Trophoblast cell (in vitro differentiated cells and primary cell): ENCODE measurements at regions not wholly inside any gene's neighbourhood (a gene's known extent, or its start where the extent isn't known, plus 50 kb on each side); places are given as distances from the start of the nearest gene placed in this dataset.
"Not testable (repeated sequence)": the region's sequence is repeated elsewhere in the genome, so short reads cannot be mapped to it uniquely, and the experiment has no call there.

ENCODE experiments used
- DNase-seq, 2 donors: peaks; one replicate each; pipeline ENCODE4 v3.0.0-alpha.2; 2016
- H2AFZ ChIP-seq: 2 replicates; pipeline ENCODE4 v1.6.1; 2013; ENCODE audit warnings: low read length, moderate library complexity, mild to moderate bottlenecking; ENCODE audit not compliant: insufficient read depth, poor library complexity
- H2AK5ac ChIP-seq: 2 replicates; pipeline ENCODE4 v1.6.1; 2013; ENCODE audit warnings: mild to moderate bottlenecking, low read length
- H2BK120ac ChIP-seq: 2 replicates; pipeline ENCODE4 v1.6.1; 2013; ENCODE audit warnings: low read length, mild to moderate bottlenecking, moderate library complexity; ENCODE audit not compliant: insufficient read depth, poor library complexity
- H2BK12ac ChIP-seq: 2 replicates; pipeline ENCODE4 v1.6.1; 2013; ENCODE audit warnings: mild to moderate bottlenecking, low read length, moderate library complexity
- H2BK5ac ChIP-seq: 2 replicates; pipeline ENCODE4 v1.6.1; 2013; ENCODE audit warnings: low read length, low read depth, moderate library complexity, mild to moderate bottlenecking; ENCODE audit not compliant: poor library complexity
- H3K14ac ChIP-seq: 2 replicates; pipeline ENCODE4 v1.6.1; 2013; ENCODE audit warnings: mild to moderate bottlenecking, low read length
- H3K18ac ChIP-seq: 2 replicates; pipeline ENCODE4 v1.6.1; 2013; ENCODE audit warnings: mild to moderate bottlenecking, low read length
- H3K23ac ChIP-seq: 2 replicates; pipeline ENCODE4 v1.6.1; 2013; ENCODE audit warnings: low read length
- H3K27ac ChIP-seq: 2 replicates; pipeline ENCODE4 v1.5.1; 2013; ENCODE audit warnings: low read depth, mild to moderate bottlenecking, inconsistent platforms, low read length, moderate library complexity
- H3K27me3 ChIP-seq: 2 replicates; pipeline ENCODE4 v1.6.1; 2013; ENCODE audit warnings: inconsistent platforms, mild to moderate bottlenecking, low read length, moderate library complexity; ENCODE audit not compliant: insufficient read depth
- H3K36me3 ChIP-seq, 2 experiments: 1 replicate in 1 of 2; 2 replicates in 1 of 2; pipeline ENCODE4 v1.6.1; 2013; ENCODE audit warnings: low read length in 2 of 2, mild to moderate bottlenecking in 2 of 2, moderate library complexity in 1 of 2; ENCODE audit not compliant: insufficient read depth in 2 of 2, control insufficient read depth in 1 of 2
- H3K4ac ChIP-seq: 2 replicates; pipeline ENCODE4 v1.6.1; 2013; ENCODE audit warnings: low read depth, mild to moderate bottlenecking, low read length, moderate library complexity
- H3K4me1 ChIP-seq, 2 experiments: 1 replicate in 1 of 2; 2 replicates in 1 of 2; pipeline ENCODE4 v1.6.1; 2013; ENCODE audit warnings: low read length in 2 of 2, mild to moderate bottlenecking in 2 of 2, moderate library complexity in 1 of 2; ENCODE audit not compliant: insufficient read depth in 2 of 2, control insufficient read depth in 1 of 2
- H3K4me2 ChIP-seq: 2 replicates; pipeline ENCODE4 v1.6.1; 2013; ENCODE audit warnings: inconsistent platforms, mild to moderate bottlenecking, low read length, moderate library complexity
- H3K4me3 ChIP-seq: 2 replicates; pipeline ENCODE4 v1.5.1; 2013; ENCODE audit warnings: mild to moderate bottlenecking, low read depth, low read length, inconsistent platforms
- H3K79me1 ChIP-seq: one replicate; pipeline ENCODE4 v1.6.1; 2013; ENCODE audit warnings: low read length
- H3K79me2 ChIP-seq: 2 replicates; pipeline ENCODE4 v1.6.1; 2013; ENCODE audit warnings: low read length, mild to moderate bottlenecking; ENCODE audit not compliant: control insufficient read depth, insufficient read depth, poor library complexity
- H3K9ac ChIP-seq: 2 replicates; pipeline ENCODE4 v1.6.1; 2013; ENCODE audit warnings: mild to moderate bottlenecking, low read length
- H3K9me3 ChIP-seq: 2 replicates; pipeline ENCODE4 v1.6.1; 2013; ENCODE audit warnings: low read depth, mild to moderate bottlenecking, control low read depth, inconsistent platforms, low read length; ENCODE audit not compliant: insufficient read depth
- H4K12ac ChIP-seq: 2 replicates; pipeline ENCODE4 v1.6.1; 2013; ENCODE audit warnings: low read depth, mild to moderate bottlenecking, low read length, moderate library complexity
- H4K8ac ChIP-seq: 2 replicates; pipeline ENCODE4 v1.6.1; 2013; ENCODE audit warnings: low read depth, mild to moderate bottlenecking, low read length, moderate library complexity
- H4K91ac ChIP-seq: one replicate; pipeline ENCODE4 v1.6.1; 2013; ENCODE audit warnings: low read depth, mild to moderate bottlenecking, low read length, moderate library complexity
- WGBS: extraction: QIAGEN DNeasy Blood & Tissue Kit; methylation state at CpG from one replicate; pipeline ENCODE4 v1.1.7; 2013; ENCODE audit warnings: missing lambda C conversion rate; ENCODE audit not compliant: insufficient read length, insufficient coverage; ENCODE audit errors: extremely low coverage; 5-methylcytosine and 5-hydroxymethylcytosine counted together

GRCh38 chr5:116726180-116726579, 151.6 kb upstream of the SEMA6A start:
- peaks cover 13% of the 10 kb centered on the region for H3K79me1 ChIP-seq
- not testable (repeated sequence) for H3K4me2 ChIP-seq
- no CpG with 5 or more reads among the region's 2 CpGs for WGBS

GRCh38 chr5:116724971-116725370, 150.3 kb upstream of the SEMA6A start:
- Histone ChIP-seq H4K8ac (no peak overlapping the region), H3K9me3 (no peaks in the 10 kb centered on the region), H3K4me2 (no peak overlapping the region), H3K4me3 (no peak overlapping the region), H2BK120ac (no peak overlapping the region), H2AFZ (no peak overlapping the region), H3K14ac (no peak overlapping the region), H3K27me3 (no peaks in the 10 kb centered on the region), H3K79me1 (peaks cover 11% of the 10 kb centered on the region), H3K4ac (no peak overlapping the region), H3K79me2 (no peaks in the 10 kb centered on the region), H3K4me1 (peaks cover 0 to 2% of the 10 kb centered on the region in 2 experiments), H3K18ac (no peak overlapping the region), H3K27ac (no peak overlapping the region), H2AK5ac (no peak overlapping the region), H3K23ac (no peak overlapping the region), H3K9ac (no peak overlapping the region), H3K36me3 (no peaks in the 10 kb centered on the region), H4K12ac (no peak overlapping the region), H4K91ac (no peak overlapping the region), H2BK5ac (no peak overlapping the region), H2BK12ac (peak overlapping the region; percentile 69)
- no CpG with 5 or more reads among the region's 2 CpGs for WGBS
- no peak for DNase-seq

More at GRCh38 chr5:116726180-116726579, 151.6 kb upstream of the SEMA6A start:
- H2AFZ ChIP-seq, H3K27ac ChIP-seq, H3K27me3 ChIP-seq, H4K8ac ChIP-seq, H2BK5ac ChIP-seq, H2BK120ac ChIP-seq, H3K23ac ChIP-seq, H3K9me3 ChIP-seq, H3K36me3 ChIP-seq, H4K12ac ChIP-seq, H3K4me1 ChIP-seq, H3K9ac ChIP-seq, H3K79me2 ChIP-seq, H3K4me3 ChIP-seq, DNase-seq, H3K4ac ChIP-seq, H2AK5ac ChIP-seq, H4K91ac ChIP-seq, H3K14ac ChIP-seq, H3K18ac ChIP-seq: not testable (repeated sequence)
- H2BK12ac ChIP-seq = peak overlapping the region; percentile 80

- H2AK5ac ChIP-seq = no peak overlapping the region
- H3K4ac ChIP-seq = no peak overlapping the region
- no peak overlapping the region for H2BK12ac ChIP-seq
- peaks cover 10% of the 10 kb centered on the region for H3K79me1 ChIP-seq
- WGBS = no CpG with 5 or more reads among the region's 5 CpGs
- H3K4me1 ChIP-seq = peaks cover 0 to 2% of the 10 kb centered on the region in 2 experiments
- H4K8ac ChIP-seq = no peak overlapping the region
- no peak overlapping the region for H3K4me3 ChIP-seq
- no peak overlapping the region for H3K23ac ChIP-seq
- no peaks in the 10 kb centered on the region for H3K9me3 ChIP-seq
- no peak overlapping the region for H3K27ac ChIP-seq
- no peak overlapping the region for H4K12ac ChIP-seq
- H3K18ac ChIP-seq = no peak overlapping the region
- no peak for DNase-seq
- H3K27me3 ChIP-seq = no peaks in the 10 kb centered on the region
- no peak overlapping the region for H3K4me2 ChIP-seq
- H2BK5ac ChIP-seq = no peak overlapping the region
- H2AFZ ChIP-seq = no peak overlapping the region
- no peaks in the 10 kb centered on the region for H3K79me2 ChIP-seq
- no peaks in the 10 kb centered on the region for H3K36me3 ChIP-seq
- H4K91ac ChIP-seq = no peak overlapping the region
- H2BK120ac ChIP-seq = no peak overlapping the region
- no peak overlapping the region for H3K9ac ChIP-seq
- H3K14ac ChIP-seq = no peak overlapping the region
Measured at GRCh38 chr5:116722651-116723050, 148.0 kb upstream of the SEMA6A start.

GRCh38 chr5:116719106-116719505, 144.5 kb upstream of the SEMA6A start:
- Histone ChIP-seq H2BK12ac (no peak overlapping the region), H3K4me1 (no peaks in the 10 kb centered on the region), H2BK120ac (no peak overlapping the region), H3K23ac (no peak overlapping the region), H3K18ac (no peak overlapping the region), H3K4ac (no peak overlapping the region), H3K79me2 (no peaks in the 10 kb centered on the region), H2AFZ (no peak overlapping the region), H3K27me3 (no peaks in the 10 kb centered on the region), H2BK5ac (no peak overlapping the region), H3K14ac (no peak overlapping the region), H4K91ac (no peak overlapping the region), H3K4me2 (no peak overlapping the region), H4K8ac (no peak overlapping the region), H3K36me3 (no peaks in the 10 kb centered on the region), H3K9me3 (no peaks in the 10 kb centered on the region), H3K4me3 (no peak overlapping the region), H3K27ac (no peak overlapping the region), H2AK5ac (no peak overlapping the region), H4K12ac (no peak overlapping the region), H3K9ac (no peak overlapping the region), H3K79me1 (peaks cover 2% of the 10 kb centered on the region)
- no peak for DNase-seq
- no CpG with 5 or more reads among the region's 2 CpGs for WGBS
